GM18858 (cell line): ENCODE measurements at regions not wholly inside any gene's neighbourhood (a gene's known extent, or its start where the extent isn't known, plus 50 kb on each side); places are given as distances from the start of the nearest gene placed in this dataset.

Experiments used
- ATAC-seq: cut with Tn5 transposase; IDR thresholded peaks from one replicate; pipeline ENCODE4 v1.9.1; 2021; ENCODE audit not compliant: unreplicated experiment

- peak; percentile 74 for ATAC-seq
These were observed 404.0 kb upstream of the F9 start for GRCh38 chrX:139126493-139126892.

- no peak for ATAC-seq
These were observed 404.6 kb upstream of the F9 start for GRCh38 chrX:139125916-139126315.

- no peak for ATAC-seq
These were observed 408.8 kb upstream of the F9 start for GRCh38 chrX:139121616-139122286.

- ATAC-seq: no peak
These were observed 409.2 kb upstream of the FGF13 start for GRCh38 chrX:139120760-139121159.

- no peak for ATAC-seq
These were observed 402.2 kb upstream of the FGF13 start for GRCh38 chrX:139113708-139114107.

GRCh38 chrX:139112432-139112831 lies 400.9 kb upstream of the FGF13 start:
- ATAC-seq: no peak

- no peak for ATAC-seq
These were observed 394.6 kb upstream of the FGF13 start for GRCh38 chrX:139106069-139106468.

GRCh38 chrX:139094671-139095592 lies 383.4 kb upstream of the FGF13 start:
- no peak for ATAC-seq

- ATAC-seq: no peak
These were observed 381.7 kb upstream of the FGF13 start for GRCh38 chrX:139093201-139093600.

- ATAC-seq: no peak
These were observed 380.4 kb upstream of the FGF13 start for GRCh38 chrX:139091878-139092277.

GRCh38 chrX:139091066-139091465 lies 379.5 kb upstream of the FGF13 start:
- no peak for ATAC-seq

- ATAC-seq: no peak
These were observed 374.7 kb upstream of the FGF13 start for GRCh38 chrX:139086246-139086645.

GRCh38 chrX:139085404-139085803 lies 373.9 kb upstream of the FGF13 start:
- ATAC-seq: no peak

- ATAC-seq: no peak
These were observed 371.7 kb upstream of the FGF13 start for GRCh38 chrX:139083191-139083590.

- no peak for ATAC-seq
These were observed 370.4 kb upstream of the FGF13 start for GRCh38 chrX:139081965-139082364.

GRCh38 chrX:139079789-139080188 lies 368.3 kb upstream of the FGF13 start:
- ATAC-seq: no peak

- ATAC-seq: no peak
These were observed 367.3 kb upstream of the FGF13 start for GRCh38 chrX:139078761-139079280.

GRCh38 chrX:139078342-139078741 lies 366.8 kb upstream of the FGF13 start:
- ATAC-seq: no peak

GRCh38 chrX:139077281-139078250 lies 366.0 kb upstream of the FGF13 start:
- no peak for ATAC-seq

- ATAC-seq: no peak
These were observed 351.8 kb upstream of the FGF13 start for GRCh38 chrX:139063364-139063763.
